Epithelial cell of prostate (primary cell): ENCODE measurements at regions not wholly inside any gene's neighbourhood (a gene's known extent, or its start where the extent isn't known, plus 50 kb on each side); places are given as distances from the start of the nearest gene placed in this dataset.
A peak's percentile ranks its signal among the peaks of the same experiment; 100 is the strongest.
"Not testable (repeated sequence)": the region's sequence is repeated elsewhere in the genome, so short reads cannot be mapped to it uniquely, and the experiment has no call there.

Experiments used
- DNase-seq: peaks from one replicate; pipeline ENCODE4 v3.0.0-alpha.2; 2011; ENCODE audit warnings: low read depth, low spot score
- H3K27ac ChIP-seq: fragments of 450-650 bp; 2 replicates; pipeline ENCODE4 v1.5.1; 2017; ENCODE audit warnings: mild to moderate bottlenecking

GRCh38 chr9:22170556-22170955 is 161.5 kb upstream of the CDKN2B start:
- peak overlapping the region; percentile 61 for H3K27ac ChIP-seq

GRCh38 chr9:22170990-22171670 is 162.0 kb upstream of the CDKN2B start:
- DNase-seq, result no peak
- peak overlapping the region; percentile 61 for H3K27ac ChIP-seq

More at GRCh38 chr9:22170556-22170955, 161.5 kb upstream of the CDKN2B start:
- no peak for DNase-seq

GRCh38 chr9:22171691-22172090 is 162.6 kb upstream of the CDKN2B start:
- DNase-seq, result no peak
- H3K27ac ChIP-seq, result no peak overlapping the region

GRCh38 chr9:22173908-22174307 is 164.8 kb upstream of the CDKN2B start:
- DNase-seq, result no peak

GRCh38 chr9:22175972-22176545 is 167.0 kb upstream of the CDKN2B start:
- H3K27ac ChIP-seq, result no peak overlapping the region
- no peak for DNase-seq

More at GRCh38 chr9:22173908-22174307, 164.8 kb upstream of the CDKN2B start:
- no peak overlapping the region for H3K27ac ChIP-seq

- DNase-seq, result not testable (repeated sequence)
Measured at GRCh38 chr9:22181021-22181420, 171.9 kb upstream of the CDKN2B start.

GRCh38 chr9:22189471-22189870 is 180.4 kb upstream of the CDKN2B start:
- no peak for DNase-seq
- H3K27ac ChIP-seq, result no peak overlapping the region

More at GRCh38 chr9:22181021-22181420, 171.9 kb upstream of the CDKN2B start:
- not testable (repeated sequence) for H3K27ac ChIP-seq

- DNase-seq, H3K27ac ChIP-seq: not testable (repeated sequence)
Measured at GRCh38 chr9:22197000-22197399, 187.9 kb upstream of the CDKN2B start.

GRCh38 chr9:22198681-22199080 is 189.6 kb upstream of the CDKN2B start:
- no peak for DNase-seq
- H3K27ac ChIP-seq, result no peak overlapping the region

GRCh38 chr9:22201256-22201655 is 192.2 kb upstream of the CDKN2B start:
- H3K27ac ChIP-seq, result no peak overlapping the region
- no peak for DNase-seq

- DNase-seq, result no peak
- H3K27ac ChIP-seq, result no peak overlapping the region
Measured at GRCh38 chr9:22203371-22204138, 194.4 kb upstream of the CDKN2B start.

GRCh38 chr9:22204240-22204639 is 195.1 kb upstream of the CDKN2B start:
- no peak for DNase-seq
- H3K27ac ChIP-seq, result no peak overlapping the region

GRCh38 chr9:22206833-22207232 is 197.7 kb upstream of the CDKN2B start:
- no peak overlapping the region for H3K27ac ChIP-seq

GRCh38 chr9:22208846-22209585 is 199.9 kb upstream of the CDKN2B start:
- H3K27ac ChIP-seq, result peak overlapping the region; percentile 87
- DNase-seq, result peak; percentile 65

More at GRCh38 chr9:22206833-22207232, 197.7 kb upstream of the CDKN2B start:
- DNase-seq, result no peak

- peak; percentile 39 for DNase-seq
- H3K27ac ChIP-seq, result peak overlapping the region; percentile 87
Measured at GRCh38 chr9:22210262-22210661, 201.2 kb upstream of the CDKN2B start.

- peak overlapping the region; percentile 87 for H3K27ac ChIP-seq
- DNase-seq, result no peak
Measured at GRCh38 chr9:22210936-22211335, 201.8 kb upstream of the CDKN2B start.

GRCh38 chr9:22211588-22212360 is 202.7 kb upstream of the CDKN2B start:
- peak overlapping the region; percentile 87 for H3K27ac ChIP-seq
- DNase-seq, result peak; percentile 68

- no peak for DNase-seq
- peak overlapping the region; percentile 65 for H3K27ac ChIP-seq
Measured at GRCh38 chr9:22214021-22214420, 204.9 kb upstream of the CDKN2B start.

- no peak for DNase-seq
- H3K27ac ChIP-seq, result peak overlapping the region; percentile 65
Measured at GRCh38 chr9:22214497-22215031, 205.5 kb upstream of the CDKN2B start.
